GM18868 (cell line): ENCODE measurements at regions not wholly inside any gene's neighbourhood (a gene's known extent, or its start where the extent isn't known, plus 50 kb on each side); places are given as distances from the start of the nearest gene placed in this dataset.
"Not testable (repeated sequence)": the region's sequence is repeated elsewhere in the genome, so short reads cannot be mapped to it uniquely, and the experiment has no call there.

Experiments used
- ATAC-seq: cut with Tn5 transposase; IDR thresholded peaks from one replicate; pipeline ENCODE4 v1.9.1; 2021; ENCODE audit warnings: mild to moderate bottlenecking, moderate library complexity; ENCODE audit not compliant: unreplicated experiment

GRCh38 chr17:55903028-55903690, 152.3 kb downstream of the PCTP start:
- no peak for ATAC-seq

GRCh38 chr17:55909776-55910175, 158.9 kb downstream of the PCTP start:
- ATAC-seq, result no peak

GRCh38 chr17:55911186-55911585, 160.3 kb downstream of the PCTP start:
- no peak for ATAC-seq

- ATAC-seq, result no peak
Measured at GRCh38 chr17:55925440-55925839, 174.6 kb downstream of the PCTP start.

GRCh38 chr17:55926276-55926990, 175.6 kb downstream of the PCTP start:
- no peak for ATAC-seq

- ATAC-seq, result no peak
Measured at GRCh38 chr17:55930291-55930809, 179.5 kb downstream of the PCTP start.

DNA sequence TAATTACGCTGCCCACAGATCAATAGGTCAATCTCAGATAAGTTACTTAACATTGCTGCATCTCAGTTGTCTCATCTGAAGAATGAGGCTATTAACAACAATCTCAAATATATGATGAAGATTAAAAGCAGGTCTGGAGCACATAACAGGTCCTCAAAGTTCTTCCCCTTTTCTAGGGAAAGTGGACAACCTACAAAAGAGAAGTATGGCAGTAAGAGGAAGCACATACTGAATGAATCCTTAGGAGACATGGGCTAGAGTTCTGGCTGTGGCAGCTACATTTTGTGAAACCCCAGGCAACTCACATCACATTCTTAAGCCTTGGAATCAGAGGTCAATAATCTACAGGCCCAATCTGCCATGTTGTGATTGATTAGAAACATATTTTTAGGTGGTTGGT, 180.6 kb downstream of the PCTP start:
- ATAC-seq, result no peak

GRCh38 chr17:55932973-55933372, 182.1 kb downstream of the PCTP start:
- ATAC-seq, result no peak

GRCh38 chr17:55939181-55939810, 188.4 kb downstream of the PCTP start:
- ATAC-seq, result not testable (repeated sequence)

DNA sequence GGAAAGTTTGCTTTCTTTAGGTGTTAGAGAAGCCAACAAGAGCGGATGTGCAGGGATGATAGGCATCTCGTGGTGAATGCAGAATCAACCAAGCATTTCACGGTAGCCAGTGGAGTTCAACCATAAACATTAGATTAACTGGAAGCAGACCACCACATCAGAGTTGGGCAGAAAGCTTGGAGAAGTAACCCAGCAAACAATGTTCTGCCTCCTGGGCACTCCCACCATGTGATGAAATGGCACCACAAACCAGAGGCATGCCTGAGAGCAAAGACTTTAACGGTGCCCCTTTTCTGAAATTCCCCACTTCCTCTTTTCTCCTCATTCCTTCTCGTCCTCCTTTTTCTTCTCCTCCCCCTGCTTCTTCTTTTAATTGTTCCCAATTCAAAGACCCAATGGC, 193.5 kb upstream of the ANKFN1 start:
- no peak for ATAC-seq

DNA sequence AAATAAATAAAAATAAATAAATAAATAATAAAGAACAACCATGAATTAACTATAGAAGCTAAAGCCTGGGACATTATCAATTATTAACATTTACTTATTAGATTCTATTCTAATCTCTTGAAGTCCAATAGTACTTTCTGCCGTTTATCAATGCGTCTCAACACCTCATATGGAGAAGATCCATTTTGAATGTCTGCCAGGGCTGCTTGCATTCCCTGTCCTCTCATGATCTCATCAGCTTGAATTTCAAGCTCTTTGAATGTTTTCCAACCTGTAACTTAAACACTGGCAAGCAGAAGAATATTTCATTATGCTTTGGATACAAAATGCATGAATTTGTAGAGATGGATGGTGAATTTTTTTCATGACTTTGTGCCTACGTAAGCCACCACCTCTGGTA, 191.9 kb upstream of the ANKFN1 start:
- no peak for ATAC-seq

- no peak for ATAC-seq
Measured at GRCh38 chr17:55962951-55963401, 190.3 kb upstream of the ANKFN1 start.

- ATAC-seq, result no peak
Measured at GRCh38 chr17:55964191-55964590, 189.1 kb upstream of the ANKFN1 start.

- ATAC-seq, result no peak
Measured at GRCh38 chr17:55965051-55965450, 188.2 kb upstream of the ANKFN1 start.

DNA sequence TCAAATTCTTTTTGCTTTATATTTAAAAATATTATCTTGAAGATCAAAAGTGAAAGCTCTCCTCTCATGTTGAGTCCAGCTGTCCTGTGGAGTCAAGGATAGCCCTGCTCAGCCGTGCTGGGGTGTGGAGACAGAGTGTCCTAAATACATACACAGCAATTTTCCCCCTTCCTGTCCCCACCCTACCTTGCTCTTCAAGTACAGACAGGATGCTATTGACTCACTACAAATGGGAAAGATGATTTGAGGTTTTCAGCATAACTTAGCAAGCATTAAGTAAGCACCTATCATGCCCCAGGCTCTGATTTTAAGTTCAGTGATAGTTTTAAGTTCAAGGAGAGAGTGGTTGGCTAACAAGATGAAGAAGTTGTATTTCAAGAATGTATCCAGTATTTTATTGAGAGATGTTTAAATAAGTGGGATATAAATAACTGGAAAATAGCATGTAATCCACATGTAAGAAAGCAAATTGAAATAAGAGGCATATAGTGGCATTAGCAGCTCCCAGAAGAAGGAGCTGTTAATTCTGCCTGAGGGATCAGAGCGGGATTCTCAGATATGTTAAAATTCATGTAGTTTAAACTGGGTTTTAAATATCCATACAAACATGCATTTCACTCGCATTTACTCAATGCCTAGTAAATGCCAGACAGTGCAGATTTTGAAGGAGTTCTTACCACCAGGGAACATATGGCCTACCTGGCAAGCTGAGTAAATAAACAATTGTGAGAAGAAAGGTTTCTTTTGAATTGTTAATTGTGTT, 183.5 kb upstream of the ANKFN1 start:
- ATAC-seq, result no peak

DNA sequence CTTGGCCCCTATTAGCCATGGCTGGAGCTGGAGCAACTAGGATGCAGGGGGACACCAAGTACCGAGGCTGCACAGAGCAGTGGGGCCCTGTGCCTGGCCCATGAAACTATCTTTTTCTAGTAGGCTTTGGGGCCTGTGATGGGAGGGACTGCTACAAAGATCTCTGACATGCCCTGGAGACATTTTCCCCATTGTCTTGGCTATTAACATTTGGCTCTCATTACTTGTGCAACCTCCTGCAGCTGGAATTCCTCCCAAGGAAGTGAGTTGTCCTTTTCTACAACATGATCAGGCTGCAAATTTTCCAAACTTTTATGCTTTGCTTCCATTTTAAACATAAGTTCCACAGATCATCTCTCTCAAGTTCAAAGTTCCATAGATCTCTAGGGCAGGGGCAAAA, 174.7 kb upstream of the ANKFN1 start:
- no peak for ATAC-seq

DNA sequence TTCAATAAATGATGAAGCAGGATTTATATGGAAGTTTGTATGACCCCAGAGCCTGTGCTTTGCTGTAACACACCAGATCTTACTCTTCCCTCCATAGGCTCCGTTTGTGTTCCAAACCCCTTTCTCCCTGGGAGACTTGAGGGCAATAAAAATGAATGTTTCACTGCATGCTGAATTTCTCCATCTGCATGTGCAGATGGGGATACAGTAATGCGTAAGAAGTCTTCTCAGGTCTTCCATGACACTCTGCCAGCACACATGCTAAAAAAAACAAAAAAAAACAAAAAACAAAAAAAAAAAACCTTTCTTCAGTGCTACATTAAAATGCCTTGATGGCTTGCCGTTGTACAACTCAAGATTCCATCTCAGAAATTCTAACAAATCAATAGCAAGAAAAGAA, 170.2 kb upstream of the ANKFN1 start:
- ATAC-seq, result no peak

DNA sequence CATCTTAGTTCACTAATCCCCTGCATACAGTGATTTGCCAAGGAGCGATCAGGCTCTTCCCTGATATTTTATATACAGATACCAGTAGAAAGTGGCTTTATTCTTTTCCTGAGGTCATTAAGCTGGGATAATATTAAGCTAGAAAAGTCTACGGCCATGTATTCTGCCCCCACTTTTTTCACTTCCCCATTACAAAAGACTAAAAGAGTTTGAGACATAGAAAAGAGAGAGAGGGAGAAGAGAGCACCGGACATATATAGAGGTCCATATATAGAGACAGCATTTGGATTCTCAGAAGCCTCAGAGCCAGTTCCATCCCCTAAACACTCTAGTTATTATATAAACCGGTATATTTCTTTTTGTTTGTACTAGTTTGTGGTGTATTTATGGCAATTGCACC, 166.5 kb upstream of the ANKFN1 start:
- ATAC-seq, result peak; percentile 41

DNA sequence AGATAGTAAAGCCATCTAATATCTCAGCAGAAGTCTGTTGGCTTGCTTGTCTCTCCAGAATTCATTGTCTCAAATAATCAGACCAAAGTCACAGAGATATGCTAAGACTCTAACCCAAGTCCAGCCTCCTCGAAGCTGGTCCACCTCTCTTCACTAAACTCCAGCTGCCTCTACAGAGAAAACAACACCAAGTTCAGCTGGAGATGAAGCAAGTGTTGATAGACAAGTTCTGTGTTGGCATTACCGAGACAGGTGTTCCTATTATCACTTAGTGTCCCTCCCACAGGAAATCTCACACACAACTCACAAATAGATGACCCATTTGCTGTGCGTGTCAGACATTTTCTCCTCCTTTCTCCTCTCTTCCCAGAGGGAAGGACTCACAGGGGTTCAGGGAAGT, 164.4 kb upstream of the ANKFN1 start:
- ATAC-seq, result no peak

- ATAC-seq, result no peak
Measured at GRCh38 chr17:55990332-55991006, 162.8 kb upstream of the ANKFN1 start.

- no peak for ATAC-seq
Measured at GRCh38 chr17:55996826-55997225, 156.4 kb upstream of the ANKFN1 start.
